ENCODE measurements at regions not wholly inside any gene's neighbourhood (a gene's known extent, or its start where the extent isn't known, plus 50 kb on each side); places are given as distances from the start of the nearest gene placed in this dataset.

DNA sequence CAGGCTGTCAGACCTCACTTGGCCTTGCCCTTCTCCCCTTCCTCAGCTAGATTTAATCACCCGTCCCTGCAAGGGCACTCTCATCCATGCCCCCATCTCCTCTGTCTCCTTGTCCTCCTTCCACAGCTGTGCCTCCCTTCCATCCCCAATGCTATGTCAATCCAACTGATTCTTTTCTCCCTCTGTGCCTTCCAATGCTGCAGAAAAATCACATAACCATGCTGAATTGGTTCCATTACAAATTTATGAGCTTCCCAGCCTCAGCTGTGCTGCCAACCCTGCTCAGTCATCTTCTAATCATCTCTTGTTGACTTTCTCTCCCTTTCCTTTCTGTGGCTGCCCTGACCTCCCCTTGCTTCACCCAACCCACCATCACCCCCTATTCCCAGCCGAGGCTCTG is 56.3 kb upstream of the PIRT start:
- TF ChIP-seq, protein P1, sequence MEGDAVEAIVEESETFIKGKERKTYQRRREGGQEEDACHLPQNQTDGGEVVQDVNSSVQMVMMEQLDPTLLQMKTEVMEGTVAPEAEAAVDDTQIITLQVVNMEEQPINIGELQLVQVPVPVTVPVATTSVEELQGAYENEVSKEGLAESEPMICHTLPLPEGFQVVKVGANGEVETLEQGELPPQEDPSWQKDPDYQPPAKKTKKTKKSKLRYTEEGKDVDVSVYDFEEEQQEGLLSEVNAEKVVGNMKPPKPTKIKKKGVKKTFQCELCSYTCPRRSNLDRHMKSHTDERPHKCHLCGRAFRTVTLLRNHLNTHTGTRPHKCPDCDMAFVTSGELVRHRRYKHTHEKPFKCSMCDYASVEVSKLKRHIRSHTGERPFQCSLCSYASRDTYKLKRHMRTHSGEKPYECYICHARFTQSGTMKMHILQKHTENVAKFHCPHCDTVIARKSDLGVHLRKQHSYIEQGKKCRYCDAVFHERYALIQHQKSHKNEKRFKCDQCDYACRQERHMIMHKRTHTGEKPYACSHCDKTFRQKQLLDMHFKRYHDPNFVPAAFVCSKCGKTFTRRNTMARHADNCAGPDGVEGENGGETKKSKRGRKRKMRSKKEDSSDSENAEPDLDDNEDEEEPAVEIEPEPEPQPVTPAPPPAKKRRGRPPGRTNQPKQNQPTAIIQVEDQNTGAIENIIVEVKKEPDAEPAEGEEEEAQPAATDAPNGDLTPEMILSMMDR (IDR thresholded peaks at IDR 0.05), result no peak
- no peak for TF ChIP-seq POLR2A (IDR thresholded peaks at IDR 0.05)

Measured in Peyer's patch (tissue), 4 donors.